ENCODE measurements at regions not wholly inside any gene's neighbourhood (a gene's known extent, or its start where the extent isn't known, plus 50 kb on each side); places are given as distances from the start of the nearest gene placed in this dataset.
"Not testable (repeated sequence)": the region's sequence is repeated elsewhere in the genome, so short reads cannot be mapped to it uniquely, and the experiment has no call there.

GRCh38 chr7:73918926-73919693 is 58.2 kb downstream of the TMEM270 start:
- no peak for DNase-seq

- DNase-seq: no peak
Measured at GRCh38 chr7:73919694-73920375, 58.9 kb downstream of the TMEM270 start.

GRCh38 chr7:73920406-73921134 is 59.6 kb downstream of the TMEM270 start:
- no peak for DNase-seq

GRCh38 chr7:73921623-73922528 is 60.9 kb downstream of the TMEM270 start:
- DNase-seq: no peak

GRCh38 chr7:73928644-73929043 is 67.7 kb downstream of the TMEM270 start:
- not testable (repeated sequence) for DNase-seq

- no peak for DNase-seq
Measured at GRCh38 chr7:73931502-73931901, 70.5 kb downstream of the TMEM270 start.

GRCh38 chr7:73932364-73932763 is 71.4 kb downstream of the TMEM270 start:
- DNase-seq: no peak

GRCh38 chr7:73933091-73933490 is 72.1 kb downstream of the TMEM270 start:
- DNase-seq: no peak

- no peak for DNase-seq
Measured at GRCh38 chr7:73936967-73937366, 76.0 kb downstream of the TMEM270 start.

- DNase-seq: not testable (repeated sequence)
Measured at GRCh38 chr7:73937650-73938049, 76.7 kb downstream of the TMEM270 start.

GRCh38 chr7:73939528-73939927 is 78.6 kb downstream of the TMEM270 start:
- DNase-seq: no peak

- DNase-seq: no peak
Measured at GRCh38 chr7:73940701-73941238, 79.8 kb downstream of the TMEM270 start.

GRCh38 chr7:73941836-73942551 is 81.0 kb downstream of the TMEM270 start:
- no peak for DNase-seq

- no peak for DNase-seq
Measured at GRCh38 chr7:73945022-73945421, 83.0 kb upstream of the ELN start.

- DNase-seq: no peak
Measured at GRCh38 chr7:73948287-73948686, 79.7 kb upstream of the ELN start.

GRCh38 chr7:73952266-73952665 is 75.7 kb upstream of the ELN start:
- DNase-seq: no peak

GRCh38 chr7:73954181-73954580 is 73.8 kb upstream of the ELN start:
- no peak for DNase-seq

GRCh38 chr7:73954861-73955260 is 73.1 kb upstream of the ELN start:
- DNase-seq: no peak

- DNase-seq: peak; percentile 70
Measured at GRCh38 chr7:73960548-73960947, 67.4 kb upstream of the ELN start.

GRCh38 chr7:73961991-73962390 is 66.0 kb upstream of the ELN start:
- DNase-seq: not testable (repeated sequence)

- no peak for DNase-seq
Measured at GRCh38 chr7:73963252-73963822, 64.6 kb upstream of the ELN start.

Data from hematopoietic multipotent progenitor cell treated with erythropoietin and hydrocortisone succinate and interleukin-3 and kit ligand, for 6 days (in vitro differentiated cells).